AG09319 (cell line): ENCODE measurements at regions not wholly inside any gene's neighbourhood (a gene's known extent, or its start where the extent isn't known, plus 50 kb on each side); places are given as distances from the start of the nearest gene placed in this dataset.

Experiments used
- DNase-seq: peaks from one replicate; pipeline ENCODE4 v3.0.0-alpha.2; 2010; ENCODE audit warnings: low read depth; ENCODE audit errors: extremely low read depth
- TF ChIP-seq, protein P1 (sequence below): IDR thresholded peaks from 2 replicates; pipeline ENCODE4 v1.5.1; 2011; ENCODE audit warnings: low read depth, mild to moderate bottlenecking, inconsistent platforms, low read length, moderate library complexity

DNA sequence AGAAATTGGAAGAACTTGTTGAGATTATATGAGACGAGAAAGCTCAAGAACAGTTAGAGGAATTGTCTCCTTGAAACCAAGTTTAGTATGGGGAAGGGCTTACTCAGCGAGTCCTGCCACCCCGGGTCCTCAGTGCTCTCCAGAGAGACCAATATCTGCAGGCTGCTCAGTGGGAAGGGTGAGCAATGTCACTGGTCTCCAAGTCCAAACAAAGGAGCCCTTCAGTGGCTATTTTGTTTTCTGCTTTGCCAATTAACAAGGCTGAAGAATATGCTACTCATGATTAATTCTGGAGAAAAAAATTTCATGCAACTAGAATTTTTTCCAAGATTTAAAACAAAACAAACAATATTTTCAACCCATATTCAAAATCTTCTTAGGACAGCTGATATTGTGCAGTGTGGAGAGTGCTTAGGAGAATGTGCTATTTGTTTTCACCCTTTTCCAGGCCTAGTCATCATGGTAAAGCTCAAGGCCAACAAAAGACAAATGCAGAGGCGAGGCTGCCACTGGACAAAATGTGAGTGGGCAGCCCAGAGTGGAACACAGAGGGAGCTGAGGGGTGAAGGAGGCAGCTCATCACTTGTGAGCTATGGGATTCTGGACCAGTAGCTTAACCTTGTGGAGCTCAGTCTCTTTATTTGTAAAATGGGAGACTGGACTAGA, 83.8 kb upstream of the TMEM17 start:
- TF ChIP-seq, protein P1, sequence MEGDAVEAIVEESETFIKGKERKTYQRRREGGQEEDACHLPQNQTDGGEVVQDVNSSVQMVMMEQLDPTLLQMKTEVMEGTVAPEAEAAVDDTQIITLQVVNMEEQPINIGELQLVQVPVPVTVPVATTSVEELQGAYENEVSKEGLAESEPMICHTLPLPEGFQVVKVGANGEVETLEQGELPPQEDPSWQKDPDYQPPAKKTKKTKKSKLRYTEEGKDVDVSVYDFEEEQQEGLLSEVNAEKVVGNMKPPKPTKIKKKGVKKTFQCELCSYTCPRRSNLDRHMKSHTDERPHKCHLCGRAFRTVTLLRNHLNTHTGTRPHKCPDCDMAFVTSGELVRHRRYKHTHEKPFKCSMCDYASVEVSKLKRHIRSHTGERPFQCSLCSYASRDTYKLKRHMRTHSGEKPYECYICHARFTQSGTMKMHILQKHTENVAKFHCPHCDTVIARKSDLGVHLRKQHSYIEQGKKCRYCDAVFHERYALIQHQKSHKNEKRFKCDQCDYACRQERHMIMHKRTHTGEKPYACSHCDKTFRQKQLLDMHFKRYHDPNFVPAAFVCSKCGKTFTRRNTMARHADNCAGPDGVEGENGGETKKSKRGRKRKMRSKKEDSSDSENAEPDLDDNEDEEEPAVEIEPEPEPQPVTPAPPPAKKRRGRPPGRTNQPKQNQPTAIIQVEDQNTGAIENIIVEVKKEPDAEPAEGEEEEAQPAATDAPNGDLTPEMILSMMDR: no peak
- DNase-seq: no peak

DNA sequence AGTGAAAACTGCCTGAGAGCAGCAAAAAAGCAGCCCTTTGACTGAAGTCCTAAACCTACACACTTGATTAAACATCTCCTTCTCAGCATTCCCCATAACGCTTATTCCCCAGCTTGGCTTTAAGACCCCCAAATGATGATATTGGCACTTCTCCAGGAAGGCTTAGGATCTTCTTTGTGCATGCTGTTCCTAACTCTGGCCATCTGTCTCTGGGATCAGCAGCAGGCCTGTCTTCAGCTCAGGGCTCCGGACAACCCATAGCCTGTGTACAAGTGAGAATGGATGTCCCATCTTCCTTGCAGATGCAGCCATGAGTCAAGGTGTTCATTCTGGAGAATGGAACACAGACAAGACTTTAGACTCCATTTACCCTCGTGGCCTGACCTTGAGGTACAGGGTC, 81.6 kb upstream of the TMEM17 start:
- DNase-seq: no peak

DNA sequence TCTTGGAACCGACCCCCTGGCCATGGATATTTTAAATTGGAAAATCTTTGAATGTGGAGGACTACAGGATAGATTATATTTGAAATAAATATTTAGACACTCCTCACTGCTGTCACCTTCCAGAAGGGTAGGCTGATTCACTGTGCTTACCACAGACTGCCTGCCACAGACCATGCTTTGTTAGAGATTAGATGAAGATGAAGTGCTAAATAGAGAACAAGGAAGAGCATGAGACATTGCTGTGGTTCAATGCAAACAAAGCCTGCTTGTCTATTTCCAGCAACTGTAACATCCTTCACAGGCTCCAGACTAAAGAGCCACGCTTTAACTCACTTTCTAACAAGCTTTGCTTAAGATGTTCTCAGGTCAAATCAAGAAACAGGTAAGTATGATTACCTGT, 81.0 kb upstream of the TMEM17 start:
- TF ChIP-seq, protein P1: no peak
- DNase-seq: no peak

More for the DNA sequence above, 81.6 kb upstream of the TMEM17 start:
- TF ChIP-seq, protein P1: no peak

DNA sequence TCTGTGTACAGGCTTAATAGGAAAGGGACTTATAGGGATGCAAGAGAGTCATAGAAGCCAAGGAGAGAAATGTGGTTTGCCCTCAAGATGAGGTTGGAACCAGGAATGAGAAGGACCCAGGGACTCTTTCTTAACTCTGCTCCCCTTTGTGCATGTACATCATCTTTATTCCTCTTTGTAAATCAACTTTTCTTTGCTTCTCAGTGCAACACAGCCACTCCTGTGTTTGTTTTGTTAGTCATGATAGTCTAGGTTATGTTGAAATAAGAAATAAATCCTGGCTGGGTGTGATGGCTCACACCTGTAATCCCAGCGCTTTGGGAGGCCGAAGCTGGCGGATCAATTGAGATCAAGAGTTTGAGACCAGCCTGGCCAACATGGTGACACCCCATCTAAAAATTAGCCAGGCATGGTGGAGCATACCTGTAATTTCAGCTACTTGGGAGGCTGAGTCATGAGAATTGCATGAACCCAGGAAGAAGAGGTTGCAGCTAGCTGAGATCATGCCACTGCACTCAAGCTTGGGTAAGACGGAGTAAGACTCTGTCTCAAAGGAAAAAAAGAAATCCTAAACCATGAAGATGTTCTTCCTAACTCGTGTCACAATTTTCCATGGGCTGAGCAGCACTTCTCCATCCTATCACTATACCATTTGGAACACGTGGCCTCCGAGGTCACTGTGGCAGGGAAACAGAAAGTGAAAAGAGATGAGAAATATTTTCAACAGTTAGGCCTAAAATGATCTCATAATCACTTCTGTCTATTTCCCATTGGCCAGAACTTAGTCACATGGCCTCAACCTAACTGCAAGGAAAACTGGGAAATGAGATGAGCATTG, 73.0 kb upstream of the TMEM17 start:
- TF ChIP-seq, protein P1: no peak
- DNase-seq: peak; percentile 52

DNA sequence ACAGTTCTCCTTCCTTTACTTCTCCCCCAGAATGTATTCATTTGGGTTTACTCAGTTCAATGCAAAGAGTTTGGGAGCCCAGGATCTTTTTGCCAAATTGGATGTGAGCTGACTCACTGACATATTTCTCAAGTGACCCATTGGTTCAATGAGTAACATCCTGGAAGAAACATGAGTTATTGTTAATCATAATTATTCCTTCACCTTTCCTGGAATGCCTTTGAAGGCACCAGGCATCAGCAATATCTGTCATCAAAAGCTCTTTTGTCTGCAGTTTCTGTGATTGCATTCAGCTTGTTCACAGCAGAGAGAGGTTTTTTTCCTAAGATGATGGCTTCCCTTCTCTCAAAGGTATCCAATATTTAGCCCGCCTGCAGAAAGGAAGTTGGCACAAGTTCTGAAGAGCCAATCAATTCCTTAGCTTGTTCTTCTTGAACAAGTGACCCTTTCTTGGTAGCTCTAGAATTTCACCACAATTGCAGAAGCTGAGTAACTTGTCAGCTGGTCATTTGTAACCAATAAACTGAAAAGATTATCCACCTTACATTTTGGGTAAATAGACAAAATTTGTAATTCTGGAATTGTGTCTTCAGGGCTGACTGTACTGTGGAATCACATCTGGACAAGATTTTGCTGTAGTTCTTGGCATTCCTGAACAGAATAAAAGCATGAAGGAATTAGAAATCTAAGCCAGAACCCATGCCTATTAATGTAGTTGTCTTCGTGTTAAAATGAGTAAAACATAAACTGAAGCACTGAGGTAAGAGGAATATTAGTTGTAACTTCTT, 72.2 kb upstream of the TMEM17 start:
- TF ChIP-seq, protein P1: no peak
- DNase-seq: peak; percentile 87

DNA sequence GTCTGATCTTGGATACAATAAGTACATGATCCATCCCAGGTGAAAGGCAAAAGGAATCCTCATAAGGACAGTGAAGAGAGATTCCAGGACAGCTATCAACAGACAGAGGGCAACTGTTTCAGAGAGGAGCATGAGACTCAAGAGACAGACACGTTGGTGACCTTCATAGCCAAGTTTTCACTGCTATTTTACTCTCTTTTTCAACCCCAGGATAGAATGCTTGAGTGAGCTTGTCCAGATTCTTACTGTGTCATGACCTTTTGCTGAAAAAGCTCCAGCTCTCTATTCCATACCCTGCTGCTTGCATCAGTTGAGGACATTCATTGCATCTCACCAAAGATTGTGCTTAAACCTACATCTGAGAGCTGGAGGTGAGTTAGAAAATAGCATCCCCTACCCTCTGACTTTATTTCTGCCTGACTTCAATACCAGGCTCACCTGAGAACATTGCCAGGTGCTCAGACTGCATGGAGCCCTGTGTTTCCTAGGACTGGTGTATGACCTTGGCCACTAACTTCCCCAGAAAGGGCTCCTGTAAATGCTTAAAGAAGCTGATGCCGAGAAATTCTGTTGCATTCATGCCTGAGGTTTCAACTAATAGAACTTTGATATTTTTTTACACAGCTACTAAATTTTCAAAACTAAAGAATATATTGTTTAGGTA, 70.4 kb upstream of the TMEM17 start:
- TF ChIP-seq, protein P1: no peak
- no peak for DNase-seq
